DND-41 (cell line): ENCODE measurements at regions not wholly inside any gene's neighbourhood (a gene's known extent, or its start where the extent isn't known, plus 50 kb on each side); places are given as distances from the start of the nearest gene placed in this dataset.

Experiments
- CTCF ChIP-seq: IDR thresholded peaks from 2 replicates; pipeline ENCODE4 v1.5.1; 2012; ENCODE audit warnings: borderline replicate concordance, low read length, moderate library complexity, mild to moderate bottlenecking; ENCODE audit not compliant: poor library complexity, severe bottlenecking; ENCODE audit errors: extremely low read depth
- EZH2 ChIP-seq: IDR thresholded peaks from 3 replicates; pipeline ENCODE4 v1.6.1; 2012; ENCODE audit warnings: borderline replicate concordance, low read depth, mild to moderate bottlenecking, moderate library complexity, low read length, inconsistent platforms; ENCODE audit not compliant: severe bottlenecking

DNA sequence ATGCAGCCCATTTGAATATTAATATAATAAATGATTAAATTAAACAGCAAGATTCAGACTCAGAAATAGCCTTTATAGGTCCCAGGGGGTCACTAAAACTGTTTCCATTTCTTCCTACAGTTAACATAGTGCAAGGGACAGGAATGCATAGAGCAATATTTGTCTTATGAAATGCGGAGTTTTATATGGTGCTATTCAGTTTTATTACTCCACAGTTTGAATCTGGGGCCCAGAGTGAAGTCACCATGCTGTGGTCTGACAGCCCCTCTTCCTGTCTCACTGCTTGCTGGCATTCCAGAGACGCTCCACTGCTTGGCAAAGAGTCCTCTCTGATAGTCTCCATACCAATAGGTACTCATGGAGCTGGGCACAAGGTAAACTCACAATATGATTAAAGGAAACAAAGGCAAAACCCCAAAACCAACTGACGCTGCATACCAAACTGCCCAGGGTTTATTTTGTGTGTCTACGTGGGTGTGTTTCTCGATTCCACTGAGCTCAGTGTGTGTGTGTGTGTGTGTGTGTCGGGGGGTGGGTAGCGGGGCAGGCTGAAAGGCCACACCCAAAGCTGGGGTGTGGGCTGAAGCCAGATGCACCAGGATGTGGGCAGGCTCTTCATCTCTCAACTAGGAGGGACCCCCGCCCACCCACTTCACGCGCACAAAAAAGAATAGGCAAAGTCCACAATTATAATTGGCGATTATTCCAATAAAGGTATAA, 277.9 kb downstream of the TSHZ3 start:
- no peak for TF ChIP-seq CTCF
- no peak for TF ChIP-seq EZH2
